HG02759 (cell line): ENCODE measurements at regions not wholly inside any gene's neighbourhood (a gene's known extent, or its start where the extent isn't known, plus 50 kb on each side); places are given as distances from the start of the nearest gene placed in this dataset.

Source experiments
- ATAC-seq: cut with Tn5 transposase; IDR thresholded peaks from one replicate; pipeline ENCODE4 v1.9.1; 2021; ENCODE audit warnings: mild to moderate bottlenecking, moderate library complexity; ENCODE audit not compliant: unreplicated experiment

DNA sequence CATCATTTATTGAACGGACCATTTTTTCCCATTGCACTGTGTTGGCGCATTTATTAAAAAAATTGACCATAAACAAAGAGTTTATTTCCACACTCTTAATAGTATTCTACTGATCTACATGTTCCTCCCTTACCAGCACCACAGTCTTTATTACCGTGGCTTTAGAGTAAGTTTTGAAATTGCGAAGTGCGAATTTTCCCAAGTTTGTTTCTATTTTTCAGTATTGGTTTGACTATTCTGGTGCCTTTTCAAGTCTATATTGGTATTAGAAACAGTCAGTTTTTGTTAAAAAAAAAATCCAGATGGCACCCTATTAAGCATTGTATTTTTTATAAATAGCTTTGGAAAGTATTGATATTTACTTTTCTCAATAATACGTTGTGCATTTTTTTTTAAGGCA lies 795.1 kb upstream of the HS6ST1 start:
- no peak for ATAC-seq

DNA sequence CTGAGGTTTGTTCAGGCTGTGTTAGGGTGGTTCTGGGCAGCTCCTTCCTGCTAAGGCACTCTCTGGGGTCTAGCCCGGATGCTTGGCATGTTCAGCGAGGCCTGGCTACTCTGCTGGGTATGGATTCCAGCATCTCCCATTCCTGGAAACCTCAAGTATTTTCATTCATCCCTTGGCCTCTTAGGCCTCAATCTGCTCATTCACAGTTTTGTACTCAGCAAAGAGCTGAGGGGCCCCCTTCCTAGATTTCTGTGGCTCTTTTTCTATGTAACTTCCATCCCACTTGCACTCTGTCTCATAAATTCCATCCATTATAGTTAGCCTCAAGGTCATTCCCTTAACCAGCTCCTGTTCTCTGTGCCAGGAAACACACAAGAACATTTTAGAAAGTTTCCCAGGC lies 798.8 kb upstream of the HS6ST1 start:
- no peak for ATAC-seq

DNA sequence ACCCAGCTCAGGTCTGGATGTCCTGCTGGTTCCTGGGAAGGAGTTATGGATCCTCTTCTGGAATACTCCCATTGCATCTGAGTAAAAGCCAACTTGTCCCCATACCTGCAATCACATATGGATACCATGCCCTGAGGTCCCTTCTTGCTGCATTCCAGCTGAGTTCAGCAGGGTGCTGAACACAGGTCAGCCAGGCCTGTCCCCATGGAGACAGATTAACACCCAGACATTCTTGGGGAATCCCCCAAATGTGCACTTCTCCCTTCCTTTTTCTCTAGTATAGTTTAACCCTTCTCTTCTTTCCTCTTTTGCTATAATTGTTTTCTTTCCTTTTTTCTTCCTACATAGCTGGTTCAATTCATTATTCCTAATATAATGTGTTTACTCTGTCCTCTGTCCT lies 799.6 kb upstream of the HS6ST1 start:
- peak; percentile 70 for ATAC-seq

DNA sequence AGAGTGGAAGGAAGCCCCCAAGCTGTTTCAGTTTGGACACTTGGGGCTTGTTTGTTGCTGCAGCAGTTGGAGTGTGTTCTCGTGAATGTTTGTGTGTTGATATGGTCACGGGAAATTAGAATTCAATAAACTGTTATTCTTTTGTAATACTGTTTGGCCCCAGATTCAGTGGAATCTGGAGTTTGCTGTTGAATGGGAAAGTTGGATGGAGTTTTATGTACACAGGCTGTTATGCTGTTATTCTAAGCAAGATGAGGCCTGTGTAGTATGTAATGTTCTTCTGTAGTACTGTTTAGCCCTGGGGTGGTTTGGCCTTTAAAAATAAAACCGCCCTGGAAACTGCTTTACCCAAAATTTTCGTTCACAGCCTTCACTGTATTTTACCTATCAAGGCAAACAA lies 810.4 kb upstream of the HS6ST1 start:
- ATAC-seq: no peak

DNA sequence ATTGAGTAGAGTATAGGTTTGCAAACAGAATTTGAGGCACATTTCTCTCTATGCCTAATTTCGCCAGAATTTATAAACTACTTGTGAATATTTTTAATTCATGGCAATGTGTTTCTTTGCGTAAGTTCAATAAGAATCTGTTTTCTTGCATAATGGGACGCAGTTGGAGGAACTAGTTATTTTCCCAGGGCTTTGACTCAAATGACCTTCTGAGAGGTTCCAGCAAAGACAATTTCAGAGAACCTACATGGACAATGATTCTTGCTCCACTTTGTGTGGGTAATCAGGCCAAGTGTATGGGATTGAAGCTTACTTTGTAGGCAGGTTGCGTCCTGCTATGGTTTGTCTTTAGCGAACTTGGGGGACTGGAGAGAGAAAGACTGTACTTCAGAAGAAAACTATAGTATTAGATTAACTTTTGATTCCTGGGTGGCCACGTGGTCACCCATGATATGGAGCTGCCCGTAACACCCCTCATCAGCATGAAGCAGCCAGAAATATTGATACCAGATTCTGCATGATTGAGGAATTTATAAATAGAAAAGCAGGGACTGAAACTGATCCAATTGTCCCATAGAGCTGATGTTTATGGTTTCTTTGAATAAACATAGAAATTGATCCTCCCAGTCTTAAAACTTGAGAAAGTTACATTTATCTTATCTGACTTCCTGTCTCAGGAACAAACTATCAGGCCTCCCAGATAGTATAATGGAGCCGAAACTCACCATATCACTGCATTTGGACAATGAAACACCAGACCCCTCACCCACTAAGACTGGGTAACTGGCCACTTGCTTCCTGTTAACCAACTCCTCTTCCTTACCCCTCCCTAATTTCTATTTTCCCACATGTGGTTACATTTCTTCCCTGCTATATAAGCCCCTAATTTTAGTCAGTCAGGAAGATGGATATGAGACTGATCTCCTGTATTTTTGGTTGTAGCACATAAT lies 815.3 kb upstream of the HS6ST1 start:
- ATAC-seq: no peak

DNA sequence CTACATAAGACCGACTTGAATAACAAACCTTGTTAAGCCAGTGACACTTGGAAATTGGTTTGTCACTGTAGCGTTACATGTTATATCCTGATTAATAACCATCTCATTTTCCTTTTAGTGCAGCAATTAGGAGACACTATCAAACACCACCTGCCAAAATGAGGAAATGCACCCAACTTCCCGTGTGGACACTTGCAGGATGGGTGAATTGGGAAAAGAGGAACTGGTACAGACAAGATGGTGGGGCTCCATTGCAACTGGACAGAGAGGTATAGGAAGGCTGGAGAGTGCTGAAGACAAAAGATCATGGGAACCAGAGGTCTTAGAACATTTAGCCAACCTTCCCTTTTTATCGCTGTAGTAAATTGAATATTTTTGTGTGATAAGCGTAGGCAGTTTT lies 816.3 kb upstream of the HS6ST1 start:
- ATAC-seq: no peak

DNA sequence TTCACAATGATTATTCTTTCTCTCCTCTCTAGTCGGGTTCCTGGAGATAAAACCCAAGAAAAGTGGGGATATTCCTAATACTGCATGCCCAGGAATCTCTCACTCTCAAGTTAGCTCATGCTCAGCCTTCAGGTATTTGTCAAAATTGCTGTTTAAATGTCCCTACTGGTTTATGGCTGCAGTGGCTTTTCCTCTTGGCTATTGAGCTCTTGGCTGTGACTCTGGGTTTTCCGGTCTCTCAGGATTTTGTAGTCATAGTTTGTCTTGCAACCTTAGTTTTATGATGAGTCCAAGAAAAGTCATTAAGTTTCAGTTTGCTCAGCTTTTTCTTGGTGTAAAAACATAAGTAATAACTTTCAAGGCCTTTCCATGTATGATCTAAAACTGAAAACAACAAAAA lies 820.7 kb upstream of the HS6ST1 start:
- ATAC-seq: no peak

DNA sequence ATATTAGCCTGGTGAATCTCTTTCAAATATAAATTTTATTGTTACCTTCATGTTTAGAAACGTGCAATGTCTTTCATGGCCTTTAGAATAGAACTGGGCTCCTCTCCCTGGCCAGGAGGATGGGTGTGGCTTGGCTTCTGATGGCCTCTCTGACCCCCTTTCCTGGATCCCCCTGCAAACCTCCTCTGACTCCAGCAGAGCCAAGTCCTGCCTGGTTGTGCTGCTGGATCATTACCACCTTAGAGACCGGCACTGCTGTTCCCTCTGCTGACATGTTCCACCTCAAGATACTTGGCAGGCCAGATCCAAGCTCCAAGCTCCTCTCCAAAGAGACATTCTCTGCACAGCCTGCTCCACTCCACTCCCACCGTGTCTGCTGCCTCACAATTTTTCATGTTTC lies 823.8 kb upstream of the HS6ST1 start:
- ATAC-seq: no peak

DNA sequence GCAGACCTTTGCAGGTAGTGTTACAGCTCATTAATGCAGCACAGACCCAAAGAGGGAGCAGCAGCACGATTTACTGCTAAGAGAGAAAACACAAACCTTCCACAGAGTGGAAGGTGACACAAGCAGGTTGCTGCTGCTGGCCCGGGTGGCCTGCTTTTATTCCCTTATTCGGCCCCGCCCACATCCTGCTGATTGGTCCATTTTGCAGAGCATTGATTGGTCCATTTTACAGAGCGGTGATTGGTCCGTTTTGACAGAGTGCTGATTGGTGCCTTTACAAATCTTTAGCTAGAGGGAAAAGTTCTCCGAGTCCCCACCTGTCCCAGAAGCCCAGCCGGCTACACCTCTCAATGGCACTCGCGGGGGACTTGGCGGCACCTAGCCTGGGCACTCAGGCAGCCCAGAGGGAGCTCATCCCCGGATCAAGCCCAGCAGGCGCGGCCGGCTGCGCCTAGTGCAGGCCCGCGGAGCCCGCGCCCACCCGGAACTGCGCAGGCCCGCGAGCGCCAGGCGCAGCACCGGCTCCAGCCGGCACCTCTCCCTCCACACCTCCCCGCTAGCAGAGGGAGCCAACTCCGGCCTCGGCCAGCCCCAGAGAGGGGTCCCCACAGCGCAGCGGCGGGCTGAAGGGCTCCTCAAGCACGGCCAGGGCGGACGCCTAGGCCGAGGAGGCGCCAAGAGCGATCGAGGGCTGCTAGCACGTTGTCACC lies 825.6 kb upstream of the HS6ST1 start:
- no peak for ATAC-seq

DNA sequence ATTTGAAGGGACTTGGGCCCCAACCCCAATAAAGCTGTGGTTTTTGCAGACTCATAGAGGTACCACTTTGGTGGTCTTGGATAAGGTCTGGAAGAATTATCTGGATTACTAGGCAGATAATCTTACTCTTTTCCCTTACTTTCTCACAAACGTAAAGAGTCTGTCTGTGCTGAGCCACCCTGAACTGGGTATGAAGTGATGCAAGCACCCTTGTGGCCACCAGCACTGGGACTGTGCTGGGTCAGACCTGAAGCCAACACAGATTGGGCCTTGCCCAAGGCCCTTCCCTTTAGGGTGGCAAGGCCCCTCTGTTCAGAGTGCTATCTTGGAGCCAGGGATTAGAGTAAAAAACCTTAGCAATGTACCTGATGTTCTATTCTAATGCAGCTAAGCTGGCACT lies 827.0 kb upstream of the RAB6C start:
- ATAC-seq: no peak

DNA sequence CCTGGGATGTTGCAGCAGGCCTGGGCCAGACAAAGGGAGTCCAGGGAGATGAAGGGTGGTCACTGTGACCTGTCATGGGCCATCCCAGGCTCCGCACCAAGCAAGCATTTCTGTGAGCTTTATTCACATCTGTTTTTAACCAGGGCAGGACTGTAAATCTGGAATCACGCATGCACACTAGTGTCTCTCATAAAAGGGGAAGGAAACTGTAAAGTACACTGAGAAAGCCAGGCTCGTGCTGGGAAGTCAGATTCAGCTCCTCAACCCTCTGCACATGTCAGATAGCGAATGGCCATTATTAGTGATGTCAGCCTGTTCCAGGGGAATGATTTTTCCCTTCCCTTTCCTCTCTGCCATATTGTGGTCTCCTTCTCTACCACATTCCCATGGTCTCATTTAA lies 818.6 kb upstream of the RAB6C start:
- no peak for ATAC-seq

DNA sequence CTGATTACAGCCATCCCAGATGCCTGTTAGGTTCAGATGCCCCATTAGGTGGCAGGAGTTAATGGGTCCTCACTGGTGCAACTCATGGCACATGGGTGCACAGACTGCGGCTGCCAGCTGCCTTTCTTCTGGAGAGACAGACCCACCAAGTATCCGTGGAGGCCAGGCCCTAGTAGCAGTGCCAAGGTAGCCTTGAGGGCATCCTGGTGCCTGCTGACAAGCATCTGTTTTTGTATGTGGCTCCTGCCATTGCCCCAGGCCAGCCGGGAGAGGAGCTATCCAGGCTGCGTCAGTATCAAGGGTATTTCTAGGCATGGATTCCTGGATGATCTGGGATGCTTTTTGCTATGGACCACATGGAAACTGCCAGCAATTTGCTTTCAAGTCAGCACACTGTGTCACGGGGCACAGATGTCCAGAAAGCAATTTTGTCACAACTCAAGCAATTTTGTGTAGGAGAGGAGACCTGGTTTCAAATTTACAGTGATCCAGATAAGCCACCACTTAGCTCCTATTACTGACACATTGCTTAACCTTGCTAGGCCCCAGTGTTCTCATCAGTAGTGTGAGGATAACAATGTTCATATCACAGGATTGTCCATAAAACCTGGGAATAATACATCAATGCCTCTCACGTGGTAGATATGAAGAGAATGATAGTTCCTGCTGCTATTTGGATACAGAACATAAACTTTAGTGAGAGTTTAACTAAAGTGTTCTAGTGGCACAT lies 815.1 kb upstream of the RAB6C start:
- no peak for ATAC-seq

DNA sequence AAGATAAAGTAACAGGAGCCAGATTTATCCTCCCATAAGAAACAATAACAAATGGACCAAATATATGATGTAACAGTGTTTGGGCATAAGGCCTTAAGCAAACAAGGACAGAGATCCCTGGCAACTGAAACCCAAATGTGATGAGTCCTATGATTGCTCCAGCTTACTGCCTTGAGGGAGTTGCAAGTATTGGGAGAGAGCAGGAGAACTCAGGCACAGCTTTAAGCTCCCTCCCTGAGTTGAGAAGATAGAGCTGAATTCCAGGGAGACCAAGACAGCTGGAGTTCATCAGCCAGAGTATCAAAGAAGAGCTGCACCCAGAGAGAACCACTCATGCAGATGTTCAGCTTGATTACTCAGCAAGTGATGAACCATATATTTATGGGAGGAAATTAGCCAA lies 814.5 kb upstream of the RAB6C start:
- ATAC-seq: no peak

DNA sequence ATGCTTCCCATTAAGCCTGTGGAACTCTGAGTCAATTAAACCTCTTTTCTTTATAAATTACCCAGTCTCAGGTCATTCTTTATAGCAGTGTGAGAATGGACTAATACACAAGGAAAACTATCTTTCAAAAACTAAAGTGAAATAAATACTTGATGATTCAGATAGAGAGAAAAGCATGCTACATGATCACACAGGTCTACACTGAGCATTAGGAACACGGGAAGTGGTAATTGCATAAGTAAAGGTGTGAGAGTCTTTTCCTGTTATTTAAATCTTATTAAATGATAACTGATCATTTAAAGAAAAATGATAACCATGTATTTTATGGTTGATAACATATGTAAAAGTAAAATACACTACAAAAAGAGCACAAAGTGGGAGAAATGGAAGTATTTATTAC lies 812.0 kb upstream of the RAB6C start:
- ATAC-seq: no peak

DNA sequence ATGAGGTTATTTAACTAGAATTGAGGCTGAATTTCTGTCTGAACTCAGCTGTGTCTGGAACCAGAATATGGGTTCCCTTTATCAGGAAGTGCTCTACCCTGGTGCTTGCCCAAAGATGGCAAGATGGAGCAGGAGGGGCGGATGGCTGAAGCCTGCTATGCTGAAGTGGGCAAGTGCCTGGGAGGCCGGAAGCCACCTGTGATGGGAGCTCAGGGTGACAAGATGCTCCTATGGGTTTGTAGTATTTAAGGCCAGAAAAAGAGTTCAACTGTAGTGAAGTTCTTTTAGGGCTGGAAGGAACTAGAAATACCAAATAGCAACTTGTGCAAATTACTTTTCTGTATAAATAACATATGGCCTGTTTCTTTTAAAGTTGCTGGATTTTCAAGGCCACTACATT lies 808.9 kb upstream of the RAB6C start:
- ATAC-seq: no peak

DNA sequence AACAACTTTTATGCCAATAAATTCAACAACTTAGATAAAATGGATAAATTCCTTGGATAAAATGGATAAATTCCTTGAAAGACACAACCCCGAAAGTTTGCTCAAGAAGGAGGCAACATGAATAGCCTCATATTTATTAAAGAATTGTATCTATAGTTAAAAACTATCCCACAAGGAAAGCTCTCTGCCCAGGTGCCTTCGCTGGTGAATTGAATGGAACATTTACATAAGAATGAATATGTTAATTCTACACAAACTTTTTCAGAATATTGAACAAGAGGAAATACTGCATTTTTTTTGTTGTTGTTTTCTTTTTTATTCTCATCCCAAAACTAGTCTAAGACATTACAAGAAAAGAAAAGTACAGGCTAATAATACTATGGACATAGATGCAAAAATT lies 805.3 kb upstream of the RAB6C start:
- ATAC-seq: no peak

DNA sequence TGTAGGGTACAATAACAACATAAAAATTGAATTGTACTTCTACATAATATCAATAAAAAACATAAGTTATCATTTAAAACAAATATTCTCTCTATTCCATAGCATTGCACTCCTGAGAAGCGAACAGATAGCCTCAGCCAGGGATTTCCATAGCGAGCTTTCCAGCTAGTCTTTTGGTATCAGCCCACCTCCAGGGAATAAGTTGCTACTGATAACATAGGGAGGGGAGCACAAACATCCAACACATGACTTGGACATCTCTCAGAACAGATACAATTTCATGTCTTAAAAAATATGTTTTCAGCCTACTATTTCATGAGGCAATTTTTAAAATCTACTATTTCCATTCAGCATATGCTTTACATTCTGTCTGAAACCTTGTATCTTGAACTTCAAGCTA lies 804.4 kb upstream of the RAB6C start:
- no peak for ATAC-seq

DNA sequence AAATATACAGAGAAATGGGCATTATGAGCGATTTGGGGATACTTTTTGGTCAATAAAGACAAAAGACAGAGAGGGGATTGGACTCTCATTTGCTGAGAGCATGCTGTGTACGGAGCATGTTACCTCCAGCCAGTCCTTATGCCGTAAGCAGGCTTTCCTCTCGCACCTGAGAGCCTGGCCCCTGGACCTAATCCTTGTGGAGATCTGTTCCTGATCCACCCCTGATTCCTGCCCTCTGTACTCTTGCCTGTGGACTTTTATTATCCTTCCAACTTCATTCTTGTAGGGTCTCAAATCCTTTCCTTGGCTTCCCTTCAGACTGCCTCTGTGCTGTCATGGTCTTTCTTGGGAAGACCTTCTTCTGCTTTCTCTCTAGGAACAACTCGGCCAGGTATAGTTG lies 803.1 kb upstream of the RAB6C start:
- no peak for ATAC-seq

DNA sequence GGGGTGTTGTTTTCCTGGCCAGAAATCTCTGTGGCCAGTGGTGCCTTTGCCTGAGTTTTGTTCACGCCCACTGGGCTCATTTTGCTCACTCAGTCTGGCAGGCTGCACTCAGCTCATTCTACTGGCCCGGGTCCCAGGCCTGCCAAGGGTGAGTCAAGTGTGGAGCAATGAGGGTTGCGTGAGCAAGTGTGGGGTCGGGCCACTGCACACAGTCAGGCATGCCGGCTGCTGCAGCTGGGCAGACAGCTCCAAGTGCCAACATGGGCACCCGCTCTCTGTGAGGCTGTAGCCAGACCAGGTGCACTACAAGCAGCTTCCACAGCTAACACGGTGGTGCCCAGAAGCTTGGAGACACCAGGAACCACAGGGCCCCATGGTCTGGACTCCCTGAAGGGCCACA lies 801.1 kb upstream of the RAB6C start:
- no peak for ATAC-seq

DNA sequence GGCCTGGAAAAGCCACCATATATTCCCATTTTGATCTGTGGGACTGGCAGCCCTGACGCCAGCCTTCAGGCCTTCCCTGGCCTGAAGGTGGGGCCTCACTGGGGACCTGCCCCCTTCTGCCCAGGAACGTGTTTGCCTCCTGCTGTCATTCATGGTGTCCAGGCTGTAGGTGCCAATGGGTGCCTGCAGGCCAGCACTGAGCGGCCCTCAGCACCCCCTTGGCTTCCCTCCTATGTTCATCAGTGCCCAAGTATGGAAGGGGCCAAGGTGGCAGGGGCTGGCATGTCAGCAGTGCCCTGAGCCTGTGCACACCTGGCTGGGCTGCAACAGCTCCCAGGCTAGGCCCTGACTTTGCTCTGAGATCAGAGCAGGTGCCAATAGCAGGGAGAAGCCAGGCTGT lies 800.3 kb upstream of the RAB6C start:
- no peak for ATAC-seq

DNA sequence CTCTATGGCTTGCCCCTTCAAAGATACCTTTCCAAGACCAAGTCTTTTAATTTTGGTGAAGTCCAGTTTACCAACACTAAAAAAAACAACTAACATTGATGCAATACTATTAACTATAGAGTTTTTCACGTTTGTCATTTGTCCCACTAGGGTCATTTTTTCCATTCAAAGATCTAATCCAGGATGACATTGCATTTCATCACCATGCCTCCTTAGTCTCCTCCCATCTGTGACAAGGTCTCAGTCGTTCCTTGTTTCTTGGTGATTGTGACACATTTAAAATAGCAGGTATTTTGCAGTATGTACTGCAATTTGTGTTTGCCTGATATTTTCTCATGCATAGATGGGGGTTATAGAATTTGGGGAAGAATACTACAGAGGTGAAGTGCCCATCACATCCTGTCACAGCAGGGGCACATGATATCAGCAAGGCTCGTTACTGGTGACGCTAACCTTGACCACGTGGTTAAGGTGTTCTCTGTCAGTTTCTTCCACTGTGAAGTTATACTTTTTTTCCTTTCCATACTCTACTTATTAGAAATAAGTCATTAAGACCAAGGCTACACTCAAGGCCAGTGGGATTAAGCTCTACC lies 799.2 kb upstream of the RAB6C start:
- no peak for ATAC-seq
